ENCODE measurements at regions not wholly inside any gene's neighbourhood (a gene's known extent, or its start where the extent isn't known, plus 50 kb on each side); places are given as distances from the start of the nearest gene placed in this dataset.

GRCh38 chr5:33254579-33254978, 186.2 kb upstream of the TARS1 start:
- TF ChIP-seq CTCF (optimal IDR thresholded peaks at IDR 0.05 in 1 of 3, IDR thresholded peaks at IDR 0.05 in 1 of 3, conservative IDR thresholded peaks at IDR 0.05 in 1 of 3; ENCODE audit: extremely low read depth in 1 of 3, insufficient read depth in 2 of 3, low read length in 3 of 3) = no peak
- TF ChIP-seq EZH2 (IDR thresholded peaks at IDR 0.05; ENCODE audit: low read length) = no peak
